Stimulated activated CD8-positive, alpha-beta memory T cell treated with anti-CD3 and anti-CD28 coated beads, Interleukin-7, amount 100 ng/mL, for 4 hours (primary cell): ENCODE measurements at regions not wholly inside any gene's neighbourhood (a gene's known extent, or its start where the extent isn't known, plus 50 kb on each side); places are given as distances from the start of the nearest gene placed in this dataset.
"Not testable (repeated sequence)": the region's sequence is repeated elsewhere in the genome, so short reads cannot be mapped to it uniquely, and the experiment has no call there.

ENCODE experiments used
- DNase-seq, 2 donors: peaks; one replicate each; pipeline ENCODE4 v3.0.0-alpha.2; 2020; ENCODE audit warnings: low read depth in 2 of 2

GRCh38 chr10:117492504-117492903 is 50.0 kb upstream of the EMX2 start:
- no peak for DNase-seq

DNA sequence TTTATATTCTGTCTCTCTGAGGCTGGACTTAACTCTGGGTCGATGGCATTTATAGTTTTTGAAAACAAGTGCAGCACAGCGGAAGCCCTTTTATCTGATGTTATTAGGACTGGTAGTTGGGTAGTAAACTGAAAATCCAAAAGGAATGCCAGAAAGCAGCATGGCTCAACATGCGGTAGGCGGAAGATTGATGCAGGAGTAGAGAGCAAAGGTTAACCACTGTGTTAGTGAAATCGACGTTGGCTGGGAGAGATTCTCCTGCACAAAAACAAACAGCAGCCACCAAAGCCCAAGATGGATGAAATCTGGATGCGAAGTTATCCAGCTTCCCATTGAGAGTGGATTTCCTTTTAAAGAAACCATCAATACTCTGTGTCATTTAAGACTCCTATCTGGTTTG is 54.5 kb upstream of the EMX2 start:
- DNase-seq: no peak

- DNase-seq: no peak
These were observed 55.9 kb upstream of the EMX2 start for GRCh38 chr10:117486606-117487005.

DNA sequence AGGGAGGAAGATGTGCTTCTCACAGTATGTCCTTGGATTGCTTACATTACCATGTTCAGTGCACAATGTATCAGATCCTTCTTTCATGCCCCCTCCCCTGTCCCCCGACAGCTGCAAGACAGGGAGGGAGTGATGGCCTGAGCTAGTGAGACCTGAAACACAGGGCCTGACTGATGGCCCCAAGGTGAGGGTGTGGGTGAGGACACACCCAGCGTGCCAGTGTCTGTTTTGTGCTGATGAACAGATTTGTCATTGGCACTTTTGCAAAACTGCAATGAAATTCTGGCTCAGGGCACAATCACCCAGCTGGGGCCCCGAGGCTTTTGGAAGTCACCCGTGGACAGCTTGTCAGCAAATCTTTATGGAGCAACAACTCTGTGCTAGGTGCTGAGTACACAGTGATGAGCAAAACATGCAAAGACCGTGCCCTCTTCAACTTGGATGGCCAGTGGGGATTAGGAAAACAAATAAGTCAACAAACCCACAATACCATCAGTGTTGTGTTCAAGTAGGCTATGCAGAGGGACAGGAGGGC is 59.4 kb upstream of the EMX2 start:
- no peak for DNase-seq

- DNase-seq: not testable (repeated sequence)
These were observed 61.5 kb upstream of the EMX2 start for GRCh38 chr10:117481011-117481410.

DNA sequence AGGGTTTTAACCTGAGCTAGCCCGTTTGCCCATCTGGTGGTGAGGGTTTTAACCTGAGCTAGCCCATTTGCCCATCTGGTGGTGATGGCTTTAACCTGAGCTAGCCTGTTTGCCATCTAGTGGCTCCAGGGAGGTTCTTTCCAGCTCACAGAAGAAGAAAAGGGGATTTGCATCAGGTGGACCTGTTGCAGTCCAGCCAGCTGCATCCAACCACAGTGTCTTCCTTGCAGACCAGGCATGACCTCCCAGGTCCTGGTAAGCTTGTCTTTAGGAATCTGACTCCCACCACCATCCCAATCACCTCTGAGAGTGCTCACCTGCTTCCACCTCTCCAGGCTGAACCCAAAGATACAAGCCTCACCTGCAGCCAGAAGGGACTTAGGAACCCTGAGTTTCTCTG is 62.4 kb upstream of the EMX2 start:
- no peak for DNase-seq

GRCh38 chr10:117477961-117478670 is 64.4 kb upstream of the EMX2 start:
- no peak for DNase-seq

- DNase-seq: no peak
These were observed 65.2 kb upstream of the EMX2 start for GRCh38 chr10:117477211-117477947.

DNA sequence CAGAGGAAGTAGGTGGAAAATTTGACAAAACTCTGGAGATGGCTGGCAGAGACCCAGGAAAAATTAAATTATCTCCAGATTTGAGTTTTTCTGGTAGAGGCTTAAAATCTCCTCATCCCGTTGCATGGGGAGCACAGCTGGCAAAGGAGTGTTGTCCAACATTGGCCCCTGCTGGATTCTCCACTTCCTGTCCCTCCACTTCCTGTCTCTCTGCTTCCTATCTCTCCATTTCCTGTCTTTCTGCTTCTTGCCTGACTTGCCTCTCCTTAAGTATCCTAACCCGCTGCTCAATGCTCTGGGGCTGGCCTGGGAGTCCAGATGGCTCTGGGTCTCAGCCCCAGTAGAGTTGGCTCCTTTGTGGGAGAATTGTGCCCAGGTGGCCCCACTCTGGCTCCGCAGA is 65.8 kb upstream of the EMX2 start:
- DNase-seq: no peak

- DNase-seq: no peak
These were observed 66.3 kb upstream of the EMX2 start for GRCh38 chr10:117476281-117476680.

- DNase-seq: no peak
These were observed 69.7 kb upstream of the EMX2 start for GRCh38 chr10:117472872-117473271.

GRCh38 chr10:117471344-117471874 is 71.1 kb upstream of the EMX2 start:
- no peak for DNase-seq

DNA sequence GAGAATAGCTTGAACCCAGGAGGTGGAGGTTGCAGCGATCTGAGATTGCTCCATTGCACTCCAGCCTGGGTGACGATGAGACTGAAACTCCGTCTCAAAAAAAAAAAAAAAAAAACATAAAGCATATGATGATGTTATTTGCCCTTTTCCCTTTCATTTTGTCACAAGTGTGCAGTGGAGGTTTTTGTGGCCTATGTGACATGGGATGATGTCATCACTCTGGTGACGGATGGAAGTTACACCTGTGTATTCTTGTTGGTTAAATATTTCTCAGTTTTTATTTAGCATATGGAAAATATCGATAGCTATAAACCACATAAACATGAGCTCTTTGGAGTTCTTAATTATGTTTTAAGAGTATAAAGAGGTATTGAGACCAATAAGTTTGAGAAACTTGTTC is 71.8 kb upstream of the EMX2 start:
- no peak for DNase-seq

DNA sequence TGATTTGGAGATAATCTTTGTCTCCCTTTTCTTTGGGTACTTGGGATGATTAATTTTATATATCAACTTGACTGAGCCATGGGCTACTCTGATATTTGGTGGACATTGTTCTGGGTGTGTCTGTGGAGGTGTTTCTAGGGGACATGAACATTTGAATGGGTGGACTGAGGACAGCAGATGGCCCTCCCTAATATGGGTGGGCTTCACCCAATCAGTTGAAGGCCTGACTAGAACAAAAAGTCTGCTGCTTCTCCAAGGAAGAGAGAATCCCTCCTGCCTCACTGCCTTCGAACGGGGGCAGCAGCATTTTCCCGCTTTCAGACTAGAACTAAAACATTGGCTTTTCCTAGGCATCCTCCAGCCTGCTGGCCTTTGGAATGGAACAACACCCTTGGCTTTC is 73.9 kb upstream of the EMX2 start:
- no peak for DNase-seq

DNA sequence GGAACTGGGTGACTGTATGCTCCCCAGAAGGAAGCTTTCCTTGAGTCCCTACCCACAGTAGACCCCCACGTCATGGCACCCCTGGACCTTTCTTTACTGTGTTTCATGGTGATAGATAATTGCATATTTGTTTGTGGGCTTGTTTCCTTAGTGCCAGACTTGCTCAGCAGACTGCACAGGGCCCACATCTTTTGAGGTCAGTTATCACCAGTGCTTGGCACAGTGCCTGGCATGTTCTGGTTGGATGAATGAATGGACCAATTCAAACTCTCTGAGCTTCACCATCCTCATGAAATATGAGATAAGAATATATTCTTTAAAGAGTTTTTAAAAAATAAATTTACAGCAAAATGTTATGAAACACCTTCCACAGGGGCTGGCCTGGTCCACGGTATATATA is 78.4 kb upstream of the EMX2 start:
- no peak for DNase-seq

GRCh38 chr10:117463545-117463920 is 79.0 kb upstream of the EMX2 start:
- no peak for DNase-seq

- no peak for DNase-seq
These were observed 79.6 kb upstream of the EMX2 start for GRCh38 chr10:117462816-117463544.

- no peak for DNase-seq
These were observed 80.1 kb upstream of the EMX2 start for GRCh38 chr10:117462424-117462792.

- no peak for DNase-seq
These were observed 80.7 kb upstream of the EMX2 start for GRCh38 chr10:117461766-117462423.

- DNase-seq: no peak
These were observed 81.4 kb upstream of the EMX2 start for GRCh38 chr10:117460846-117461765.

DNA sequence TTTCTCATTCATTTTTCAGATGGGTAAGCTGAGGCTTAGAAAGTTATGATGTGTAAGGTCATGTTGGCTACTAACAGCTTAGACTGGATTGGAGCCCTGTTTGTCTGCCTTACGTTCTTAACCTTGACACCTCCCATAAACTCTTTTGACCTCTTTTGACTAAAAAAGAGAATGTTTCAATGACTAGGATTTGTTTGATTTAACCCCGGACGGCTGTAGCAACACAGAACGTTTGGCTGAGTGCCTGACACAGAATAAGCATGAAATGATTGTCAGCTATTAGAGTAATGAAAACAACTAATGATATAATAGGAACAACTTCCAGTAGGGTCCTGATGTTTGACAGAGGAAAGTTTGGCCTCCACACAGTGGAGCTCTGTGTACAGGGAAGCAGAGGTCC is 83.3 kb upstream of the PDZD8 start:
- DNase-seq: no peak
